Activated CD8-positive, alpha-beta memory T cell treated with anti-CD3 and anti-CD28 coated beads for 36 hours (primary cell): ENCODE measurements at regions not wholly inside any gene's neighbourhood (a gene's known extent, or its start where the extent isn't known, plus 50 kb on each side); places are given as distances from the start of the nearest gene placed in this dataset.

ENCODE experiments used
- CTCF ChIA-PET: fragments of 350-600 bp; sonication (Branson Sonifier 250); formaldehyde crosslinking; loops from one replicate; lab custom pipeline; 2021; ENCODE audit warnings: antibody characterized with exemption; lab: Charles Lee
- POLR2A ChIA-PET: fragments of 350-600 bp; sonication (Branson Sonifier 250); formaldehyde crosslinking; loops from one replicate; lab custom pipeline; 2021; ENCODE audit warnings: antibody characterized with exemption; lab: Charles Lee

DNA sequence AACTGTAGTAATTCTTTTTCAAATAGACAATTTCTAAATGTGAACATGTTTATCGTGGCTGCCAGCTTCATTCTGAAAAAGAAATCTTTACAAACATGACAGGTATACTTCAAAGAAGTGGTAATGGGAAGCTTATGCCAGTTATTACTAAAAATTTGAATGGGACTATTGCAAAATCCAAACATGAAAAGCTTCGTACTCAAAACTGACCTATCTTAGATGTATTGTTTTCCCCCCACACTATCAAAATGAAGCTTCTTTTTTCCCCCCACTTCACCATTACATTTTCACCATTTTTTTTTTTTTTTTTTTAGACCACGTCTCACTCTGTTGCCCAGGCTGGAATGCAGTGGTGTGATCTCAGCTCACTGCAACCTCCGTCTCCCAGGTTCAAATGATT lies 50.4 kb upstream of the SERTAD2 start:
- POLR2A ChIA-PET, result interaction anchor here (0.6 kb wide), 1 partner anchor 47 kb away, joined by 4 read pairs; no protein-coding TSS in a partner anchor
- CTCF ChIA-PET, result interaction anchor here (0.6 to 1.1 kb wide), 3 partner anchors 8 to 112 kb away, joined by 3 read pairs; no protein-coding TSS in a partner anchor

GRCh38 chr2:64704996-64705395 lies 51.3 kb upstream of the SERTAD2 start:
- ChIA-PET POLR2A (no interaction called here), CTCF (interaction anchor here (1.0 to 1.1 kb wide), 2 partner anchors 9 to 60 kb away, joined by 3 to 4 read pairs; no protein-coding TSS in a partner anchor)

- POLR2A ChIA-PET, result no interaction called here
- CTCF ChIA-PET, result no interaction called here
These were observed 53.6 kb upstream of the SERTAD2 start for GRCh38 chr2:64707276-64707675.

DNA sequence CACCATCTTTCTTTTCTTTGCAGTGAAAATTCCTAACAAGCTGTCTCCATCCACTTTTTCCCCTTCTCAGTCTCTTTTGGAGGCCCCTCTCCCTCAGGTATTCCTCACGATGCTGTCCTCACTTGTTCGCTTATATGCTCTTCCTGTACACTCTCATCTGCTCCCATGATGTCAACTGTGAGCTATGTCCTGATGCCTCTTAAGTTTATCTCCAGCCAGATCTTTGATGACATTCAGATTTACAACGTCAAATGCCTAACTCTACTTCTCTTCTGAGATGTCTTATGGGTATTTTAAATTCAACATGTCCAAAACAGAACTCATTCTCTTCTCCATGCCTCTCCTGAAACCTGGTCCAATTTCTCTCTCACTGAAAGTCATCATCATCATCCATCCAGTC lies 55.1 kb upstream of the SERTAD2 start:
- POLR2A ChIA-PET, result no interaction called here
- CTCF ChIA-PET, result no interaction called here

DNA sequence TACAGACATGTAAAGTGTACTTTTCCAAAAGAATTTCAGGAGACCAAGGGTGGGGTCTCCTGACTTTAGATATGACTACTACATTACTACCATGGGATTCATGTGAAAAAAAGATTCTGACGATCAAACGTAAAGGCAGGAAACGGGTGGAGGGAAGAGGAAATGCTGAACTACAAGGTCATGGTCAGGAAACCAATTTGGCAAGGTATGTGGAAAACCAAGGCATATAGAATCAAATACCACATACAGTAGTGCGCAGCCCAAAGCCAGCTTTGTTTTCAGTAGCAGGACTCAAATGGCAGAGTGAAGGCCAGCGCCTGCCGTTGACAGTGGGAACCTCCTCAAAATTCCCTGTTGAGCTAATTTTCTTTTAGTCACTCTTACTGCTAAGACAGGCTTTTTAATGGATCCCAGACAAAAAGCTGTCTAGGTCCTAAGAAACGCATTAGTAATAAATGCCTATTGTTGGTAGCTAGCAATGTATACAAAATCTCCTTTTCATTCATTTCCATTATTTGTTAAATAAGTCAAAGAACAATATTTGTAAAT lies 57.6 kb upstream of the SERTAD2 start:
- ChIA-PET POLR2A (no interaction called here), CTCF (no interaction called here)

GRCh38 chr2:64713686-64714085 lies 60.0 kb upstream of the SERTAD2 start:
- CTCF ChIA-PET, result no interaction called here
- POLR2A ChIA-PET, result interaction anchor here (0.6 kb wide), 1 partner anchor 119 kb away, joined by 4 read pairs; no protein-coding TSS in a partner anchor

- CTCF ChIA-PET, result no interaction called here
- POLR2A ChIA-PET, result no interaction called here
These were observed 62.9 kb upstream of the SERTAD2 start for GRCh38 chr2:64716569-64716968.

DNA sequence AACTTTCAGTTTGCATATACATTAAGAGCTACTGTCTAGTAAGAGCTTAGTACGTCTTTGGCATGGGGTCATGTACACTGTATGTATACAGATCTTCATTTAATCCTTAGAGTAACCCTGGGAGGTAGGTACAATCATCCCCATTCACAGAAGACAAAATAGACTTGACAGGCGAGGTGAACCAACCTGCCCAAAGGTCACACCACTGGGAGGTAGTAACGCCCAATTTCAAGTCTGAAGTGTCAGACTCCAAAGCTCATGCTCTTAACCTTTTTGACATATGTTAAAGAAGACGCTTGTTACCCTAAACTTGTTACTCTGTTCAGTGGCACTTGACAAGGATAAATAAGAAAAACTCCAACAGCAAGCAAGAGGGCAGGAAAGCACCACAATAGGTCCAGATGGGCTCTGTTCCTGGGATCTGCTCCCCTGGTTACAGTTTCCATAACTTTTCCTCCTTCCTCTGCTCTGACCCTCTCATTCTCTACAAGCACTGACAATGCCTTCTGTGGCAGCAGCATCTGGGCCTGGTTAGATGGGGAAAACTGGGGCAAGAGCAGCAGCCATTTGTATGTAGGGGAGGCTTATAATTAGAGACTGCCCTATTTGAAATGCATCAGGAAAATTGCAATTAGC lies 64.7 kb upstream of the SERTAD2 start:
- ChIA-PET CTCF (interaction anchor here (0.6 kb wide), 1 partner anchor 36 kb away, joined by 5 read pairs; no protein-coding TSS in a partner anchor), POLR2A (no interaction called here)

GRCh38 chr2:64720535-64721319 lies 67.0 kb upstream of the SERTAD2 start:
- POLR2A ChIA-PET, result no interaction called here
- CTCF ChIA-PET, result no interaction called here

DNA sequence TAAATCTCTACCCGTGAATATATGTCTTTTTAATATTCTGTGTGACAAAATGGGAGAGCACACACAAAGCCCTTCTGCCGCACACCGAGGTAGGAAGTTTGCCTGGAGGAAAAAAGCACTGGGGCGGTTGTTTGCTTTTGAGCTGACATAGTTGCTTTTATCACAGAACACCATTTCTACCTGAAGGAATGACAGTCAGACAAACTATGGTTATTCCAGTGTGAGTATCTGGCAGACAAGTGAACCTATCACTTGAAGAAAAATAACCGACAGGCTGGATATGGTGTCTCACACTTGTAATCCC lies 67.6 kb upstream of the SERTAD2 start:
- CTCF ChIA-PET, result no interaction called here

GRCh38 chr2:64722291-64723044 lies 68.8 kb upstream of the SERTAD2 start:
- POLR2A ChIA-PET, result no interaction called here
- CTCF ChIA-PET, result interaction anchor here (0.6 kb wide), 1 partner anchor 368 kb away, joined by 3 read pairs; no protein-coding TSS in a partner anchor

More for the DNA sequence above, 67.6 kb upstream of the SERTAD2 start:
- POLR2A ChIA-PET, result no interaction called here

GRCh38 chr2:64727013-64727767 lies 73.5 kb upstream of the SERTAD2 start:
- POLR2A ChIA-PET, result interaction anchor here (1.1 to 1.8 kb wide), 2 partner anchors 22 to 81 kb away, joined by 3 to 8 read pairs; no protein-coding TSS in a partner anchor
- CTCF ChIA-PET, result interaction anchor here (0.6 to 1.7 kb wide), 9 partner anchors 10 to 180 kb away, joined by 3 to 5 read pairs (median 3); partner anchors contain the start of gene SERTAD2

- POLR2A ChIA-PET, result interaction anchor here (0.6 to 1.1 kb wide), 2 partner anchors 19 to 21 kb away, joined by 3 to 5 read pairs; no protein-coding TSS in a partner anchor
- CTCF ChIA-PET, result interaction anchor here (0.7 to 1.6 kb wide), 6 partner anchors 34 to 112 kb away, joined by 3 to 5 read pairs (median 3); partner anchors contain the start of gene SERTAD2
These were observed 74.2 kb upstream of the SERTAD2 start for GRCh38 chr2:64727843-64728463.

GRCh38 chr2:64730551-64731262 lies 77.0 kb upstream of the SERTAD2 start:
- CTCF ChIA-PET, result interaction anchor here (1.0 kb wide), 1 partner anchor 77 kb away, joined by 3 read pairs; the partner anchor contains the start of gene SERTAD2

DNA sequence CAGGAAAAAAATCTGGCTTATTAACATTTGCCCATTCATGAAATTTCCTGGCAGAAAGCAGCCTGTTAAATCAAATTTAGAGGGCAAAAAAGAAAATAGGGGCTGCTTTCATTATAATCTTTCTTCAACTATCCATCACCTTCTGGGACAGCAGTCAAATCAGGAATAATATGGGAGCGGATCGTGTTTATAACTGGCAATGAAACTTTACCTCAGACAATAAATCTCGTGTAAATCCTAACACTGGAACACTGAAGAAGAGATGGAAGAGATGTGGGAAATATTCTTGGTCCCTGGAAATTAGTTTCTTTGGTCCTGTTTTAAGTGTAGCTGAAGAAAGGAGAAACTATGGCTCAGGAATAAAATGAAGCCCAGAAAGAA lies 77.5 kb upstream of the SERTAD2 start:
- POLR2A ChIA-PET, result interaction anchor here (1.5 kb wide), 1 partner anchor 20 kb away, joined by 4 read pairs; no protein-coding TSS in a partner anchor
- CTCF ChIA-PET, result interaction anchor here (1.8 kb wide), 1 partner anchor 16 kb away, joined by 7 read pairs; no protein-coding TSS in a partner anchor

More at GRCh38 chr2:64730551-64731262, 77.0 kb upstream of the SERTAD2 start:
- POLR2A ChIA-PET, result interaction anchor here (1.5 kb wide), 1 partner anchor 20 kb away, joined by 4 read pairs; no protein-coding TSS in a partner anchor

DNA sequence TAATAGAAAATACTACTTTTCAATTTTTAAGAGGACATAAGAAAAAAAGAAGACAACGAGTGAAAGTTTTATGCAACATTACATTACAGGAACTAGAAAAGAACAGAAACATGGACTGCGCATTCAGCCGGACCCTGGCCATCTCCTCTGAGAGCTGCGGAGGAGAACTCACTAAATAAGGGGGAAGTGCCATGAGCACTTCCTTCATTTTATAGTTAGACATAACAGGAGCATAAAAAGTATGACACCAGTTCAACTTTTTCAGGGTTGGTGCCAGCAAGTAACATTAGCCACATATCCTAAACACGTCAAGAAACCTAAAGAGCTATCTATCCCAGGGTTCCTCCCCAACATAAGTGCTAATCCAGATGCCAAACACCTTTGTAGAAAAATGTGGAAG lies 78.0 kb upstream of the SERTAD2 start:
- ChIA-PET POLR2A (no interaction called here), CTCF (interaction anchor here (1.8 kb wide), 1 partner anchor 16 kb away, joined by 7 read pairs; no protein-coding TSS in a partner anchor)

DNA sequence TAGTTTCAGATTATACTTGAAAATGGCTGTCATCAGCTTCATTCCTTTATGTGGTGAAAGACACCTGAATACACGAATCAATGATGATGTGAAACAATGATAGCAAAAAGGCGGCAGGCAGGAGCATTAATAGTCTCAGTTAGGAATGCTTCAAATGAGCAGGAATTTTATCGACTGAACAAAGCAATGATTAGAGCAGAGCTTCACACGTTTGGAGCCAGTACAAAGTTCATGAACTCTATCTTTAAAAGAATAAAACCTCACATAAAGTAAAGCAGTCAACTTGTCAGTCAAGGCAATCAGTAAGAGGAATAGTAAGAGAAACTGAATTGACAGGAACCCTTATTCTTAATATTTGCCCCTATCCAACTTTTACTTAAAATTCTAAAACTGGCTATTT lies 78.4 kb upstream of the SERTAD2 start:
- POLR2A ChIA-PET, result interaction anchor here (0.6 kb wide), 1 partner anchor 683 kb away, joined by 4 read pairs; no protein-coding TSS in a partner anchor
- CTCF ChIA-PET, result interaction anchor here (1.8 kb wide), 1 partner anchor 16 kb away, joined by 7 read pairs; no protein-coding TSS in a partner anchor
